IMR-90 (cell line): ENCODE measurements at regions not wholly inside any gene's neighbourhood (a gene's known extent, or its start where the extent isn't known, plus 50 kb on each side); places are given as distances from the start of the nearest gene placed in this dataset.

Source experiments
- MAZ ChIP-seq: IDR thresholded peaks from 2 replicates; pipeline ENCODE4 v1.6.1; 2012; ENCODE audit warnings: low read depth, mild to moderate bottlenecking, low read length, improper control_type of control experiment, moderate library complexity, borderline replicate concordance
- POLR2A ChIP-seq: IDR thresholded peaks from 2 replicates; pipeline ENCODE4 v1.6.1; 2012; ENCODE audit warnings: mild to moderate bottlenecking, low read depth, low read length
- TF ChIP-seq, protein P1 (sequence below): conservative IDR thresholded peaks from 2 replicates; pipeline ENCODE4 v1.5.1; 2012; ENCODE audit warnings: mild to moderate bottlenecking, low read depth, low read length, improper control_type of control experiment
- TF ChIP-seq, protein P2 (sequence below): fragments of 150-350 bp; IDR thresholded peaks from 2 replicates; pipeline ENCODE4 v1.6.1; 2016; ENCODE audit warnings: low read depth, mild to moderate bottlenecking, low read length, moderate library complexity, borderline replicate concordance
- TF ChIP-seq, protein P3 (sequence below): fragments of 150-350 bp; IDR thresholded peaks from 2 replicates; pipeline ENCODE4 v1.6.1; 2017; ENCODE audit warnings: mild to moderate bottlenecking, antibody characterized with exemption, low read length, low read depth

DNA sequence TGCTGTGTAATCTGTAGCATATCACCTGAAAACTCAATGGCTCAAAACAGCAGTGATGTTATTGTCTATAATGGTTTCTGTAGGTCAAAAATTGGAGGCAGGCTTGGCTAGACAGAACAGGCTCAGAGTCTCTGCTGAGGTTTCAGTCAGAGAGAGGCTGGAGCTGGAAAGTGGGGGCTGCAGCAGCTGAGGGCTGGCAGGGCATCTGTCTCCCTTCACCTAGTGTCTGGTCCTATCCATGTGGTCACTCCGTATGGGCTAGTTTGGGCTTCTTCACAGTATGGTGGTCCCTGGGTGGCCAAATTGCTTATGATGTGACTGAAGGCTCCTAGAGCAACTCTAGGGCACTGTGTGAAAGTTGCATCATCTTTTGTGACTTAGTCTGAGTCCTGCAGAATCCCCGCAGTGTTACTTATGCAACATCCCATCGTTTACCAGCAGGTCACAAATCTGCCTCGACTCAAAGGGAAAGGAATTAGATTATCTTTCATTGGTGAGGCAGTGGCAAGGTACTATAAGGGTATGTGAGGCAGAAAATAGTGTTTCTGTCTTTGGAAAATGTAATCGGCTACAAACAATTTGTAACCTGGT is 497.0 kb downstream of the EPHA7 start:
- TF ChIP-seq, protein P1, sequence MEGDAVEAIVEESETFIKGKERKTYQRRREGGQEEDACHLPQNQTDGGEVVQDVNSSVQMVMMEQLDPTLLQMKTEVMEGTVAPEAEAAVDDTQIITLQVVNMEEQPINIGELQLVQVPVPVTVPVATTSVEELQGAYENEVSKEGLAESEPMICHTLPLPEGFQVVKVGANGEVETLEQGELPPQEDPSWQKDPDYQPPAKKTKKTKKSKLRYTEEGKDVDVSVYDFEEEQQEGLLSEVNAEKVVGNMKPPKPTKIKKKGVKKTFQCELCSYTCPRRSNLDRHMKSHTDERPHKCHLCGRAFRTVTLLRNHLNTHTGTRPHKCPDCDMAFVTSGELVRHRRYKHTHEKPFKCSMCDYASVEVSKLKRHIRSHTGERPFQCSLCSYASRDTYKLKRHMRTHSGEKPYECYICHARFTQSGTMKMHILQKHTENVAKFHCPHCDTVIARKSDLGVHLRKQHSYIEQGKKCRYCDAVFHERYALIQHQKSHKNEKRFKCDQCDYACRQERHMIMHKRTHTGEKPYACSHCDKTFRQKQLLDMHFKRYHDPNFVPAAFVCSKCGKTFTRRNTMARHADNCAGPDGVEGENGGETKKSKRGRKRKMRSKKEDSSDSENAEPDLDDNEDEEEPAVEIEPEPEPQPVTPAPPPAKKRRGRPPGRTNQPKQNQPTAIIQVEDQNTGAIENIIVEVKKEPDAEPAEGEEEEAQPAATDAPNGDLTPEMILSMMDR = no peak
- TF ChIP-seq, protein P2, sequence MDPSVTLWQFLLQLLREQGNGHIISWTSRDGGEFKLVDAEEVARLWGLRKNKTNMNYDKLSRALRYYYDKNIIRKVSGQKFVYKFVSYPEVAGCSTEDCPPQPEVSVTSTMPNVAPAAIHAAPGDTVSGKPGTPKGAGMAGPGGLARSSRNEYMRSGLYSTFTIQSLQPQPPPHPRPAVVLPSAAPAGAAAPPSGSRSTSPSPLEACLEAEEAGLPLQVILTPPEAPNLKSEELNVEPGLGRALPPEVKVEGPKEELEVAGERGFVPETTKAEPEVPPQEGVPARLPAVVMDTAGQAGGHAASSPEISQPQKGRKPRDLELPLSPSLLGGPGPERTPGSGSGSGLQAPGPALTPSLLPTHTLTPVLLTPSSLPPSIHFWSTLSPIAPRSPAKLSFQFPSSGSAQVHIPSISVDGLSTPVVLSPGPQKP = no peak
- TF ChIP-seq, protein P3, sequence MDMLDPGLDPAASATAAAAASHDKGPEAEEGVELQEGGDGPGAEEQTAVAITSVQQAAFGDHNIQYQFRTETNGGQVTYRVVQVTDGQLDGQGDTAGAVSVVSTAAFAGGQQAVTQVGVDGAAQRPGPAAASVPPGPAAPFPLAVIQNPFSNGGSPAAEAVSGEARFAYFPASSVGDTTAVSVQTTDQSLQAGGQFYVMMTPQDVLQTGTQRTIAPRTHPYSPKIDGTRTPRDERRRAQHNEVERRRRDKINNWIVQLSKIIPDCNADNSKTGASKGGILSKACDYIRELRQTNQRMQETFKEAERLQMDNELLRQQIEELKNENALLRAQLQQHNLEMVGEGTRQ = no peak
- TF ChIP-seq MAZ (no peak), POLR2A (no peak)
